ENCODE measurements at regions not wholly inside any gene's neighbourhood (a gene's known extent, or its start where the extent isn't known, plus 50 kb on each side); places are given as distances from the start of the nearest gene placed in this dataset.

DNA sequence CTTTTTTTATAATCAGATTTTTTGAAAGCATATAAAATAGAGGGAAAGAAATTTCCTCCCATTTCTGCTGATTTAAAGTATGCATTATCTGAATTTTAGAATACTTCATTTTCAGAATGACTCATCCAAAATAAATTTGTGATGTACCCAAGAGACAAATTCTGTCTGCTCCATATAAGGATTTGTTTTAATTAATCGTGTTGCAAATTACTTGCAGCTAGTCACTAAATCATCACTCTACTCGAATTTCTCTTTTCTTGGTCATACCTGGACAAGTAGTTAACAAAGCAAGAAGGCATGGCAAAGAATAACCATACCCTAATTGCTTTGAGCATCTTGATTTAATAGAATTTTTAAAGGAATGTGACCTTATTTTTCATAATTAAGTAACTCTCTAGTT is 284.1 kb upstream of the GRAMD2B start:
- TF ChIP-seq POLR2A (IDR thresholded peaks at IDR 0.05), result no peak
- TF ChIP-seq, protein P1, sequence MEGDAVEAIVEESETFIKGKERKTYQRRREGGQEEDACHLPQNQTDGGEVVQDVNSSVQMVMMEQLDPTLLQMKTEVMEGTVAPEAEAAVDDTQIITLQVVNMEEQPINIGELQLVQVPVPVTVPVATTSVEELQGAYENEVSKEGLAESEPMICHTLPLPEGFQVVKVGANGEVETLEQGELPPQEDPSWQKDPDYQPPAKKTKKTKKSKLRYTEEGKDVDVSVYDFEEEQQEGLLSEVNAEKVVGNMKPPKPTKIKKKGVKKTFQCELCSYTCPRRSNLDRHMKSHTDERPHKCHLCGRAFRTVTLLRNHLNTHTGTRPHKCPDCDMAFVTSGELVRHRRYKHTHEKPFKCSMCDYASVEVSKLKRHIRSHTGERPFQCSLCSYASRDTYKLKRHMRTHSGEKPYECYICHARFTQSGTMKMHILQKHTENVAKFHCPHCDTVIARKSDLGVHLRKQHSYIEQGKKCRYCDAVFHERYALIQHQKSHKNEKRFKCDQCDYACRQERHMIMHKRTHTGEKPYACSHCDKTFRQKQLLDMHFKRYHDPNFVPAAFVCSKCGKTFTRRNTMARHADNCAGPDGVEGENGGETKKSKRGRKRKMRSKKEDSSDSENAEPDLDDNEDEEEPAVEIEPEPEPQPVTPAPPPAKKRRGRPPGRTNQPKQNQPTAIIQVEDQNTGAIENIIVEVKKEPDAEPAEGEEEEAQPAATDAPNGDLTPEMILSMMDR (IDR thresholded peaks at IDR 0.05), result no peak
